Body of pancreas (tissue), 4 donors: ENCODE measurements at regions not wholly inside any gene's neighbourhood (a gene's known extent, or its start where the extent isn't known, plus 50 kb on each side); places are given as distances from the start of the nearest gene placed in this dataset.

Source experiments
- ATAC-seq: fragments of 150-250 bp; one replicate; pipeline ENCODE4 v1.9.1; 2016
- DNase-seq, 4 donors: peaks; one replicate each; pipeline ENCODE4 v3.0.0-alpha.2; 2019
- H3K27ac ChIP-seq, 4 donors: fragments of 200-600 bp; sonication (generic); 1 replicate in 3 of 4; 2 replicates in 1 of 4; pipeline versions ENCODE4 v1.5.1 to v1.6.1; 2016 to 2019; ENCODE audit warnings: mild to moderate bottlenecking in 1 of 4, mixed read lengths in 1 of 4, moderate library complexity in 1 of 4
- H3K27me3 ChIP-seq, 2 donors: fragments of 200-600 bp; sonication (generic); one replicate each; pipeline ENCODE4 v1.6.0; 2016; ENCODE audit warnings: mild to moderate bottlenecking in 1 of 2
- H3K36me3 ChIP-seq, 2 donors: fragments of 200-600 bp; sonication (generic); replicated peaks in 1 of 2; 2 replicates each; pipeline ENCODE4 v1.5.1; 2016; ENCODE audit warnings: low read depth in 2 of 2; ENCODE audit not compliant: insufficient read depth in 1 of 2
- H3K4me1 ChIP-seq: fragments of 200-600 bp; sonication (generic); one replicate; pipeline ENCODE4 v1.6.0; 2016
- H3K4me3 ChIP-seq, 2 donors: fragments of 200-600 bp; sonication (generic); 1 replicate in 1 of 2; 2 replicates in 1 of 2; pipeline ENCODE4 v1.5.1; 2016 to 2019
- H3K9me3 ChIP-seq, 3 donors: fragments of 200-600 bp; sonication (generic); 1 replicate in 2 of 3; 2 replicates in 1 of 3; pipeline ENCODE4 v1.5.1; 2016
- POLR2A ChIP-seq, 3 donors: fragments of 450-650 bp; IDR thresholded peaks; one replicate each; pipeline ENCODE4 v1.6.1; 2016; ENCODE audit warnings: antibody characterized with exemption in 3 of 3, mild to moderate bottlenecking in 2 of 3
- WGBS, 2 donors: methylation state at CpG; one replicate each; pipeline ENCODE4 v1.1.5; 2017; 5-methylcytosine and 5-hydroxymethylcytosine counted together
- intact Hi-C: fragments of 100-400 bp; cut with DNase I; formaldehyde crosslinking; loops from one replicate; pipeline ENCODE4 v1.15.1; 2023
- TF ChIP-seq, protein P1 (sequence below), 7 experiments: fragments of 450-650 bp in 4 of 7; fragments of 200-600 bp in 3 of 7; sonication (generic) in 3 of 7; IDR thresholded peaks; one replicate each; pipeline ENCODE4 v1.5.1; 2016 to 2019; ENCODE audit warnings: antibody characterized with exemption in 7 of 7

GRCh38 chr3:117473981-117474538 lies 764.5 kb downstream of the TUSC7 start:
- DNase-seq (no peak), ATAC-seq (no peak)
- TF ChIP-seq, protein P1, sequence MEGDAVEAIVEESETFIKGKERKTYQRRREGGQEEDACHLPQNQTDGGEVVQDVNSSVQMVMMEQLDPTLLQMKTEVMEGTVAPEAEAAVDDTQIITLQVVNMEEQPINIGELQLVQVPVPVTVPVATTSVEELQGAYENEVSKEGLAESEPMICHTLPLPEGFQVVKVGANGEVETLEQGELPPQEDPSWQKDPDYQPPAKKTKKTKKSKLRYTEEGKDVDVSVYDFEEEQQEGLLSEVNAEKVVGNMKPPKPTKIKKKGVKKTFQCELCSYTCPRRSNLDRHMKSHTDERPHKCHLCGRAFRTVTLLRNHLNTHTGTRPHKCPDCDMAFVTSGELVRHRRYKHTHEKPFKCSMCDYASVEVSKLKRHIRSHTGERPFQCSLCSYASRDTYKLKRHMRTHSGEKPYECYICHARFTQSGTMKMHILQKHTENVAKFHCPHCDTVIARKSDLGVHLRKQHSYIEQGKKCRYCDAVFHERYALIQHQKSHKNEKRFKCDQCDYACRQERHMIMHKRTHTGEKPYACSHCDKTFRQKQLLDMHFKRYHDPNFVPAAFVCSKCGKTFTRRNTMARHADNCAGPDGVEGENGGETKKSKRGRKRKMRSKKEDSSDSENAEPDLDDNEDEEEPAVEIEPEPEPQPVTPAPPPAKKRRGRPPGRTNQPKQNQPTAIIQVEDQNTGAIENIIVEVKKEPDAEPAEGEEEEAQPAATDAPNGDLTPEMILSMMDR (IDR thresholded peaks at IDR 0.05): no peak
- no peak for TF ChIP-seq POLR2A (IDR thresholded peaks at IDR 0.05)
- Histone ChIP-seq H3K27me3 (no peaks in the 10 kb centered on the region), H3K4me3 (no peak overlapping the region), H3K27ac (no peak overlapping the region), H3K36me3 (no peaks in the 10 kb centered on the region), H3K4me1 (peaks cover 6% of the 10 kb centered on the region), H3K9me3 (no peaks in the 10 kb centered on the region)
- WGBS, 2 donors: 25 to 43% methylated on average over 8 of the region's 8 CpGs
- intact Hi-C loops: no loop called here

DNA sequence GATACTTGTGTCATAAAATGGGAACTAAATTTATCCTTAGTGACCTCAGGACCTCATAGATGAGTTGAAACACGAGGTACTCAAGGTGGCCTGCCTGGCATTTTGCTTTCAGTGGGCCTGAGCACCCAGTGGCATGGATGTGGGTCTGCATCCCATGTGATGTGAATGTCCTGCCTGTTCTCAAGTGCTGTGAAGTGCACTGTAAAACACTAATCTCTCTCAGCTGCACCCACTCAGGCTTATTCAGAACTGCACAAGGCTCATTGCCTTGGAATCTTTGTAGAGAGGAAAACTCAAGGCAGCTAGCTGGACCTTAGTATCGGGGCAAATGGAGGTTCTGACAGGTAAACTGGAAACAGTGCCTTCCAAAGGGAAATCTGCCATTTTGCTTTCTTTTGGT lies 767.0 kb downstream of the TUSC7 start:
- Histone ChIP-seq H3K4me1 (peaks cover 6% of the 10 kb centered on the region), H3K36me3 (no peaks in the 10 kb centered on the region), H3K9me3 (no peaks in the 10 kb centered on the region), H3K27ac (no peak overlapping the region), H3K4me3 (no peak overlapping the region), H3K27me3 (no peaks in the 10 kb centered on the region)
- WGBS, 2 donors: 84 to 86% methylated on average over 2 of the region's 2 CpGs
- ATAC-seq: no peak
- no peak for TF ChIP-seq POLR2A (IDR thresholded peaks at IDR 0.05)
- TF ChIP-seq, protein P1 (IDR thresholded peaks at IDR 0.05): no peak
- no peak for DNase-seq
- intact Hi-C loops: no loop called here

GRCh38 chr3:117477214-117477755 lies 767.7 kb downstream of the TUSC7 start:
- 35 to 65% methylated on average over 6 of the region's 6 CpGs for WGBS, 2 donors
- Histone ChIP-seq H3K9me3 (no peaks in the 10 kb centered on the region), H3K4me3 (no peak overlapping the region), H3K36me3 (no peaks in the 10 kb centered on the region), H3K4me1 (peaks cover 6% of the 10 kb centered on the region), H3K27me3 (no peaks in the 10 kb centered on the region), H3K27ac (no peak overlapping the region)
- TF ChIP-seq POLR2A (IDR thresholded peaks at IDR 0.05): no peak
- TF ChIP-seq, protein P1 (IDR thresholded peaks at IDR 0.05): peak in 4 of 7 experiments; percentile 12 to 29 (median 22)
- ATAC-seq (peak; percentile 77), DNase-seq (peak in 3 of 4 donors; percentile 11 to 17 (median 13))
- intact Hi-C loops: no loop called here

DNA sequence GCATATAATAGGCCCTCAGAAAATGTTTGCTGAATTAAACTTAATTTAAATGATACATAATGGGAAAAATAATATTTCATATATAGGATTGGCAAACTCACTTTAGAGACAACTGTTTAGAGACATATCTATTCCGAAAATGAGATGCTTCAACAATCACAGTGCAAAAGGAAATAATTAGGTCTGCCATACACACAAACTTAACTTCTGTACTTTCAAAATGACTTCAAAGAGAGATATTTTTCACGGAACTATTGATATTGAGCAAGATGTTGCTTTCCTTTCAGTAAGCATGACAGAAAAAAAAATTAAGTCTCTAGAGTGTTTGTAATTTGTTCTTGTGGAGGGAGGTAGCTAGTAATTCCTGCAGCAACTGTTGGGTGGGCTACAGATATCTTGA lies 769.5 kb downstream of the TUSC7 start:
- intact Hi-C loops: no loop called here
- no peak for TF ChIP-seq POLR2A (IDR thresholded peaks at IDR 0.05)
- TF ChIP-seq, protein P1 (IDR thresholded peaks at IDR 0.05): no peak
- Histone ChIP-seq H3K4me3 (no peak overlapping the region), H3K27me3 (no peaks in the 10 kb centered on the region), H3K27ac (no peak overlapping the region), H3K9me3 (no peaks in the 10 kb centered on the region), H3K36me3 (no peaks in the 10 kb centered on the region), H3K4me1 (peaks cover 6% of the 10 kb centered on the region)
- DNase-seq: no peak
- 76 to 78% methylated on average over 2 of the region's 2 CpGs for WGBS, 2 donors
- ATAC-seq: no peak

- no peaks in the 10 kb centered on the region for H3K9me3 ChIP-seq
- H3K27ac ChIP-seq: no peak overlapping the region
- H3K4me1 ChIP-seq: peaks cover 6% of the 10 kb centered on the region
- 79 to 85% methylated on average over 3 of the region's 3 CpGs for WGBS, 2 donors
- intact Hi-C loops: no loop called here
- DNase-seq: no peak
- no peak overlapping the region for H3K4me3 ChIP-seq
- TF ChIP-seq, protein P1 (IDR thresholded peaks at IDR 0.05): no peak
- TF ChIP-seq POLR2A (IDR thresholded peaks at IDR 0.05): no peak
- H3K27me3 ChIP-seq: no peaks in the 10 kb centered on the region
- no peaks in the 10 kb centered on the region for H3K36me3 ChIP-seq
- no peak for ATAC-seq
These were observed 770.9 kb downstream of the TUSC7 start for GRCh38 chr3:117480525-117480924.
